ENCODE measurements at regions not wholly inside any gene's neighbourhood (a gene's known extent, or its start where the extent isn't known, plus 50 kb on each side); places are given as distances from the start of the nearest gene placed in this dataset.
"Not testable (repeated sequence)": the region's sequence is repeated elsewhere in the genome, so short reads cannot be mapped to it uniquely, and the experiment has no call there.

DNA sequence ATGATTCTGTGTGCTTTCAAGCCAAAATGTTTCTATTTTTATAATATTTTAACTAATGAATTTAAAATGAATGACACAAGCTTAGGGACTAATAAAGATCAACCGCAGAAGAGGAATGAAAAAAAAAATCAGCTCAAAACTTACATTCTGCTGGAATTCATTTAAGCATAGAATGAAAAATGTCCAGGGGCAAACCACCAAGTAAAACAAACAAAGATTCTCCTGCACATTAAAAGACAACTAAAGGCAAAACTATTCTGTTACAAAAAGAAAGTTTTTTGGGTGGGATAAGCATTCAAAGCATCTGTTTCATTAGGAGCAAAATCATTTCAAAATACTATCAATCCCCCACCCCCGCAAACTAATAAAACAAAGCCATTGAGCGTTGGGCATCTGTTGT, 99.3 kb upstream of the SOX11 start:
- DNase-seq = no peak

DNA sequence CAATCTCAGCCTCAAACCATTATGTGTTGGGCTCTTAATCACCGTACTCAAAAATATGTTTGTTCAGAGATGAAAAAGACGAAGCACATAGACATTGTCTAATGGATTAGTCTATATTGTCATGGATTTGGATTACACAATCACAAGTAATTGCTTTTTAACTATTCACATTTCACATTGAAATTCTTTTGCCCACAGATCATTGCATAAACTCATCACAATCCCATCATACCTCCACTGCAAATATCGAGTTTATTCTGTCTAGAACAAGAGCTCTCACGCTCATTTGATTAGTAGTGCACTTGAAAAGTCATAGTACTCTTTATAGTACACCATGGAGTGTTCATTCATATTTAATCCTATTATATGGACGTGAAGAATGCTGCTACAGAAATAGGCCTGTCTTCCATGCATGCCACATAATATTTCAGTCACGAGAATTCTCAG, 97.9 kb upstream of the SOX11 start:
- no peak for DNase-seq

DNA sequence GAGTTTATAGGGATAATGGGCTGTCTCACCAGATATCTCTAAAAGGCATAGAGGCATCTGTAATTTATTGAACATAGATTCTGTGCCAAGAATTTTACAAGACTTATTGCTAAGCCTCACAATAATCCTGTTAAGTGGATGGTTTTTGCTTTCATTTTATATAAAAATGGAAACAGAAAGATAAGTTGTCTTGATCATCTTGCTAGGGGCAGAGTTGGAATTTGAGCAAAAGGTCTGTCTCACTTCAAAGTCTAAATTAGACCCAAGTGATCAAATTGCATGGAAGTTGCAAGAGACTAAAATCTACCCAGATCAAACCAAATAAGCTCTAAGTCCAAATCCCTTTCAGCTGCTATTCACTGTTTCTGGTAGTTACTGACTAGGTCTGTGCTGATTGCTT, 95.3 kb upstream of the SOX11 start:
- no peak for DNase-seq

DNA sequence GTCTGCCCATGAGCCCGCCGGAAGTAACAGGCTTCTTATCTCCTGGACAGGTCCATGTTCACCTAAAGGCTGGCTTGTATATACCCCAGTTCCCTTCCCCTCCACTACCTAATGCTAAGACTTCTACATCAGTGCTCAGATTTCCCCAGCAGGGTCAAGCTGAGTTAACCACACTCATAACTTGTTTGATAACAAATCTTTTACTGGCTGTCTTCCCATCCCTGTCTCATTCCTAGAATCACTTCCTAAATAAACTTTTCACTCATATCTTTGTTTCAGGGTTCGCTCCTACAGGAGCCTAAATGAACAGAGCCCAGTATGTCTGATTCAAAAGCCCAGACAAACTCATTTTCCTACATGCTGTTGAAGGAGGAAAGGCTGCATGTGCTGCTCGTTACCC, 94.0 kb upstream of the SOX11 start:
- no peak for DNase-seq

DNA sequence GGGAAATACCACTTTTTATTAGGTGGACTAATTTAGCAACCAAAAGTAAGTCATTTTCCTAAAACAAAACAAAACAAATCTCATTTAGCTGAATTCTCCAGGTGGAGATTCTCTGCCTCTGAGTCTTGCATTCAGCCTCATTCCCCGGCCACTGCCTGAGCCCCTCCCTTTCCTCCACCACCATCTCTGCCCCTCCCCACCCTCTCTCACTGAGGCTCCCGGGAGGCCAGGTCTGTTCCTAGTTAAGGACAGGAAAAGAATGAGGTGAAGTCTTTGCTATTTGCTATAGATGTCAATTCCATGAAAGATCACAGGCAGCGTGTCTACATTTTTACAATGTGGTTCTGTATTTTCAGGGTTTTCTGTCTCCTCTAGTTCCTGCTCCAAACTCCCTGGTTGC, 83.0 kb upstream of the SOX11 start:
- no peak for DNase-seq

DNA sequence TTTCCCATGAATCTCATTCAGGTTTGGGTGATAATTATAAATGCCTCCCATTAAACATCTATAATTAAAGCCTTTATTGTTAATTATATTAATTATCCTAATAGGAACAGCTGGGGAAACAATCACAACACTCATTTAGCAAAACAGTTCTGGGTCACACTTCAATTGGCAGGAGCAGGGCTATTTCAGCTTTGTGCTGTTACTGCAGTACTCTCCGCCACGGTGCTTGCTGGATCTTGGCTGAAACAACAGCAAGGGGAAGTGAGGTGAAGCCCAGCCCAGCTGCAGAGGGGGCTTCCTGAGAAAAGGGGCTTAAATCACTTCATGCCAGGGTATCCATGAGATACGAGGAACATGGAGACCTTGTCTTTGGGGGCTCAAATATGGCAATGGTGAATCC, 79.5 kb upstream of the SOX11 start:
- no peak for DNase-seq

DNA sequence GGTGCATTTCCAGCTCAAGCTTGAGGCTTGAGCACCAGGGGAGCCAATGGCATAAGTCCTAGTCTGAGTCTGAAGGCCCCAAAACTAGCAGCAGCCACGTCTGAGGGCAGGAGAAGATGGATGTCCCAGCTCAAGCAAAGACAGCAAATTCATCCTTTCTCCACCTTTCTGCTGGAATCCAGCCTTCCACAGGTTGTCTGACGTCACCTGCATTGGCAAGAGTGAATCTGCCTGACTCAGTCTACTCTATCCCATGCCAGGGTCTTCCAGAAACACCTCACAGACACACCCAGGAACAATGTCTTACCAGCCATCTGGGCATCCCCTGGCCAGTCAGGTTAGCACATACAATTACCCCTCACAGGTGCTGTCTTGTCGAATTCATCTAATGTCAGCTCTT, 76.2 kb upstream of the SOX11 start:
- no peak for DNase-seq

DNA sequence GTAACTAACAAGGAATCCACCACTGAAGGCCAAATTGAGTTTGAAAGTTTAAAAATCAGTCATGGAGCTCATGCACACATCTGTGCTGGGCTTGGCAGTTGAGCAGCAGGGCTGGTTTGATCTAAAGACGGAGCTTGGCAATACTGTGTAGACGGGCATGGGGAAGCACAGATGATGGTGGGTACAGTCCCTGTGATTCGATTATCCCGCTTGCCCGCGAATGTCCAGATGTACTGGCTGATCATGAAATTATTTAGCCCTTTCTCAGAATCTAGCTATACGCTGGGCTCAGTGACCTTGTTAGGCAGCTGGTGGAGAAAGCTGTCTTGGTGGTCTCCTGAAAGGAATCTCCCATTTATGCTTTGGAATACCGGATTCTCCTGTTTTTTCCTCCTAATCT, 74.8 kb upstream of the SOX11 start:
- no peak for DNase-seq

DNA sequence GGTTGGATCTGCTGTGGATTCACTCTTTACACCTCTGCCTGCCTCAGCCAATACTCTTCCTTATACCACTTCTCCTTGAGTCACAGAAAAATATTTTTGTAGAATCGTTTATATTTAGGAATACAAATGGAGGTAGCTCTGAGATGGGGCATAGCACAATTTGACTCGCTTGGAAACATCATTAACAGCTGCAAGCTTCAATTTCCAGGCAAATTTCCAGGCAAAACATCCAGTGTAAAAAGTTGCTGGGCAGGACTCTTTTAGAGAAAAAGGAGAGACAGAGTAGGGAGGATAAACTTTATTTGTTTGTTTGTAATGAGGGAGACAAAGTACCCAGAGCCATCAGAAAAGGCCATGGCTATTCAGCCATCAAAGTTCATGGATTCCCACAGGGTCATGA, 74.4 kb upstream of the SOX11 start:
- DNase-seq = no peak

DNA sequence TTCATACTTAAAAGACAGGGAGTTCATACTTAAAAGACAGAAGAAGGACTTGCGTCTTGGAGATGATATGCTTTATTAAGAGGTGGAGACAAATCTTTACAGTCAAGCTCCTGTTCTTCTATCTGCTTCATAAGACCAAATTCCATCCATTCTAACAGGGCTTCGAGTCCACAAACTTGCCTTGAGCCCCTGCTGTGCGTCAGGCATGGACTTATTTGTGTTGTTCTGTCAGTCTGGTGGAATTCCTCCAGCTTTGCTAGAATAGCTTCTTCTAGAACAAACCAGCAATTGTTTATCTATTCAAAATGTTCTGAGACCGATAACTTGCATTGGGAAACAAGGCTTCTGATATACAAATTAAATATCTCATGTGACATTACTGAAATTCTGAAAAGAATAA, 73.9 kb upstream of the SOX11 start:
- DNase-seq = no peak

DNA sequence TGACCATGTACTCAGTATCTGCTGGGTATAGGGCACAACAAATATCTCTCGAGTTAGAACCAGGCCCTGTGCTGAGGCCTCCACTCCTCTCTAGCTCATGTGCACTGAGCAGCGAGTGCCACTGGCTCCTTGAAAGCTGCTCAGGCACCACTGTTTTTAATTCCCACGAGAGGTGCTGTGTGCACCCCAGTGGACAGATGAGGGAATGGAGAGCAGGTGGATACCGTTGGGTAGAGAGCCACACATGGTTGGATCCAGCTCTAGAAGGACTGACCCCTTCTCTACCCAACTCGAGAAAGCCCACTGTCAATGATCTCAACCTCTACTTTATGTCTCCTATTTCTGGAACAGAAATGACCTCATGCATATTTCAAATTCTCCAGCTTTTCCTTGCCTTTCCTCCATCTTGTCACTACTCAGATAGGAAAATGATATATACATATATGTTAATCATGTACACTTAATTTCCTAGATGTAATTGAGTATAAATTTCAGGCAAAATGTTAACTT, 66.6 kb upstream of the SOX11 start:
- DNase-seq = not testable (repeated sequence)

DNA sequence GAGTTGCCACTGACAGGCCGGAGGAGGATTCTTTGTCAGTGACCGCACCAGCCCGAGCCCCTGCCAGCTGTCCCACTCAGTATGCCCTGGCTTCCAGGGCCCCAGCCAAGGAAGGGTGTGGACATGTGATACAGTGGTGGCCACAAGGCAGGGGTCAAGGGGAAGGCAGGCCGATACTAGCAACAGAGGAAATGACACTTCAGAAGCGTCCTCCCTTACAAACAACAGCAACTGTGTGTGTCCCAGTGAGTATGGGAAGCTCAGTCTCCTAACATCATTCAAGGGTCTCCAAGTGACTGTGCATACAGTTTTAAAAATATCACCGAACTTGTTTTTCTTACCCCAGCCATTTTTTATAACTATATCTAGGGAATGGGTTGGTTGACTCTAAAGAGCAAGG, 63.7 kb upstream of the SOX11 start:
- not testable (repeated sequence) for DNase-seq

DNA sequence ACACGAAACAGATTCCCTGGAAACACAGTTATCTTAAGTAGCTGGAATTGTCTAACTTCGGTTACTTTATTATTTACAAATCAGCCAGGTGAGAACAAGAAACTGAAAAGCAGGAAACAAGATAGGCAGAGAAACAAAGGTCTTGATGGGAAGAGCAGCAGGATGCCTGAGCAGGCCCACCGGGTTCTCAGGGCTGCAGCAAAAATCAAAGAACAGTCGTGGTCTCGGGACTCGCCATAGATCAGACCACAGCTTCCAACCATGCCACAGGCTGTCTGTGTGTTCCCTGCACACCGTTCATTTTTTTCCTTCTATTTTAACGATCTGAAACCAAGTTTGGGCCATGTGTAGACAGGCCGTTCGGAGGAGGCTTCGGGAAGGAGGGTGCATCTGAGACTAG, 62.7 kb upstream of the SOX11 start:
- not testable (repeated sequence) for DNase-seq

DNA sequence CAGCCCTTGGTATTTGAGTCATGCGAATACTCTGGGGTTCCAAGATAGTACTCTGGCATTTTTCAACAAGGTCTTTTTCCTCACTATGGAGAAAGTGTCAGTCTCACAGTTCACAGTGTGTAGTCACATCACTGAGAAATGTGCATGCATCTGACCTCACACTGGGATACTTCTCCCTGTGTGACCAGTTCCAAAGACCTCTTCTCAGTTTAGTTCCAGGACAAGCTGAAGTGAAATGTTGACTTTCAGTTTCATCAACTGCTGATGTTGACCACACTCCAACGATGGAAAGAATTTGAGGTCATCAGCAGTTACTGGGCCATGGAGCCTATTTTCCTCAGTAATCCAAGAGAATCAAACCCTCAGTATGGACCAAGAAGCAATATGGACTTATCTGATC, 55.1 kb upstream of the SOX11 start:
- not testable (repeated sequence) for DNase-seq

Measured in NCI-H1105 (cell line).